ENCODE measurements at regions not wholly inside any gene's neighbourhood (a gene's known extent, or its start where the extent isn't known, plus 50 kb on each side); places are given as distances from the start of the nearest gene placed in this dataset.
A peak's percentile ranks its signal among the peaks of the same experiment; 100 is the strongest.
"Not testable (repeated sequence)": the region's sequence is repeated elsewhere in the genome, so short reads cannot be mapped to it uniquely, and the experiment has no call there.

GRCh38 chr3:144497452-144497851 is 525.8 kb downstream of the DIPK2A start:
- TF ChIP-seq, protein P1, sequence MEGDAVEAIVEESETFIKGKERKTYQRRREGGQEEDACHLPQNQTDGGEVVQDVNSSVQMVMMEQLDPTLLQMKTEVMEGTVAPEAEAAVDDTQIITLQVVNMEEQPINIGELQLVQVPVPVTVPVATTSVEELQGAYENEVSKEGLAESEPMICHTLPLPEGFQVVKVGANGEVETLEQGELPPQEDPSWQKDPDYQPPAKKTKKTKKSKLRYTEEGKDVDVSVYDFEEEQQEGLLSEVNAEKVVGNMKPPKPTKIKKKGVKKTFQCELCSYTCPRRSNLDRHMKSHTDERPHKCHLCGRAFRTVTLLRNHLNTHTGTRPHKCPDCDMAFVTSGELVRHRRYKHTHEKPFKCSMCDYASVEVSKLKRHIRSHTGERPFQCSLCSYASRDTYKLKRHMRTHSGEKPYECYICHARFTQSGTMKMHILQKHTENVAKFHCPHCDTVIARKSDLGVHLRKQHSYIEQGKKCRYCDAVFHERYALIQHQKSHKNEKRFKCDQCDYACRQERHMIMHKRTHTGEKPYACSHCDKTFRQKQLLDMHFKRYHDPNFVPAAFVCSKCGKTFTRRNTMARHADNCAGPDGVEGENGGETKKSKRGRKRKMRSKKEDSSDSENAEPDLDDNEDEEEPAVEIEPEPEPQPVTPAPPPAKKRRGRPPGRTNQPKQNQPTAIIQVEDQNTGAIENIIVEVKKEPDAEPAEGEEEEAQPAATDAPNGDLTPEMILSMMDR (IDR thresholded peaks at IDR 0.05; ENCODE audit: insufficient read depth, low read length, severe bottlenecking) = no peak
- DNase-seq (ENCODE audit: low read depth) = no peak
- Histone ChIP-seq H3K4me3 (ENCODE audit: low read depth, low read length) (no peak overlapping the region), H3K36me3 (ENCODE audit: control insufficient read depth, insufficient read depth, low read length) (no peaks in the 10 kb centered on the region), H3K27me3 (ENCODE audit: control insufficient read depth, insufficient read depth, low read length) (no peaks in the 10 kb centered on the region)
- FAIRE-seq = no peak

DNA sequence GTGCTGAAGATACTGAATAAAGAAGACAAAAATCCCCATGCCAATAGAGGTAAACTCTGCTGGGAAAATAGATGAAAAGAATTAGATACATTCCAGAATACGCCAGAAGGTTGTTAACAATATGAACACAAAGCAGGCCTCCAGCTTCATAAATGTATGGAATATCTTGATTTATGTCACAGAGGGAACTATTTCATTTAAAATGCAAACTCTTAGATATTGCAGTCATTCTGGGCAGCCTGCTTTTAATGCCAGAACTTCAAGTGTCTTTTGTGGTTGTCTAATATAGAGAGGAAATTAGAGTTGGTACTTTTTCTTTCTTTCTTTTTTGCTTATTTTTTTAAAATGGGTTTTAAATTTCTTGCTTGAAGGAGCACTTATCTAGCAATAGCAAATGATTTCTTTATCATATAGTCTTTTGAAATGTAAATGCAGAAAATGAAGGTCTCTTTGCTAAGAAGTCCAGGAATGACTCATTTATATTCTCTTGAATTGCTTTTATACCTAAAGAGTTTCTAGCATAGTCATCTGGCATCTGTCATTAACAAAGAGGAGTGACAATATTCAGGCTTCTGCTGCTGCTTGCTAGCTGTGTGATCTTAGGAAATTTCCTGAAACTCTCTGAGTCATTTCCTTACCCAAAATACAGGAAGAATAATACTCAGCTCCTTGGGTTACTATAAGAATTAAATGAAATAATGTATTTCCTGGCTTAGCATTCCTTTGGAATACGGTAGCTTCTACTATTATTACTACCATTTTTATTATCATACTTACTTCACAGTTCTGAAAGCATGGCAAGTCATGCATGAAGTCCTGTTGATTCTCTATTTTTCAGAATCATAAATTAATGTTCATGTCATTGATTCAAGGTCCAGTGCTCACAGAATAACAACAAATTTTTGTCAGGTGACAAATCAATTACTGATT is 527.6 kb downstream of the DIPK2A start:
- TF ChIP-seq, protein P1 (IDR thresholded peaks at IDR 0.05; ENCODE audit: insufficient read depth, low read length, severe bottlenecking) = no peak
- H3K36me3 ChIP-seq (ENCODE audit: control insufficient read depth, insufficient read depth, low read length) = no peaks in the 10 kb centered on the region
- FAIRE-seq = no peak
- H3K4me3 ChIP-seq (ENCODE audit: low read depth, low read length) = no peak overlapping the region
- no peaks in the 10 kb centered on the region for H3K27me3 ChIP-seq (ENCODE audit: control insufficient read depth, insufficient read depth, low read length)
- peak; percentile 7 for DNase-seq (ENCODE audit: low read depth)

DNA sequence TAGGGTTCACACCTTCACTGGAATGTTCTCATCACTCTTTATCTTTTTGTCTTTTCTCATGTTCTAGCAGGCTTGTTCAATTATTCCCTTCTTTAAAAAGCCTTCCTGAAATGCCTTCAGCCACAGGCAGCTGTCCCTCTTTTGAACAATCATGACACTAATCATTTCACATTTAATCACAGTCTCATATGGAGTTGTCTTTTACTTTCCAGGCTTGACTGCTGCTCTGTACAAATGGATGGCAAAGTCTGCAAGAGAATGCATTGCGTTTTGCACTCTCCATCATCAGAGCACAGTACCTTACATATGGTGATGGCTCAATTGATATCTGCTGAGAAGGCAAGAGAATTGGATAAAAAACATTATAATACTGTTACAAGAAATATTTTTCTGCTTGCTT is 529.8 kb downstream of the DIPK2A start:
- TF ChIP-seq, protein P1 (IDR thresholded peaks at IDR 0.05; ENCODE audit: insufficient read depth, low read length, severe bottlenecking) = no peak
- FAIRE-seq (no peak), DNase-seq (ENCODE audit: low read depth) (no peak)
- H3K27me3 ChIP-seq (ENCODE audit: control insufficient read depth, insufficient read depth, low read length) = no peaks in the 10 kb centered on the region
- H3K4me3 ChIP-seq (ENCODE audit: low read depth, low read length) = no peak overlapping the region
- no peaks in the 10 kb centered on the region for H3K36me3 ChIP-seq (ENCODE audit: control insufficient read depth, insufficient read depth, low read length)

GRCh38 chr3:144502402-144502801 is 530.8 kb downstream of the DIPK2A start:
- FAIRE-seq = no peak
- TF ChIP-seq, protein P1 (IDR thresholded peaks at IDR 0.05; ENCODE audit: insufficient read depth, low read length, severe bottlenecking) = no peak
- H3K4me3 ChIP-seq (ENCODE audit: low read depth, low read length) = no peak overlapping the region
- DNase-seq (ENCODE audit: low read depth) = no peak
- no peaks in the 10 kb centered on the region for H3K27me3 ChIP-seq (ENCODE audit: control insufficient read depth, insufficient read depth, low read length)
- H3K36me3 ChIP-seq (ENCODE audit: control insufficient read depth, insufficient read depth, low read length) = no peaks in the 10 kb centered on the region

GRCh38 chr3:144506375-144506774 is 534.8 kb downstream of the DIPK2A start:
- H3K27me3 ChIP-seq (ENCODE audit: control insufficient read depth, insufficient read depth, low read length); DNase-seq (ENCODE audit: low read depth); H3K36me3 ChIP-seq (ENCODE audit: control insufficient read depth, insufficient read depth, low read length); H3K4me3 ChIP-seq (ENCODE audit: low read depth, low read length); FAIRE-seq: not testable (repeated sequence)

DNA sequence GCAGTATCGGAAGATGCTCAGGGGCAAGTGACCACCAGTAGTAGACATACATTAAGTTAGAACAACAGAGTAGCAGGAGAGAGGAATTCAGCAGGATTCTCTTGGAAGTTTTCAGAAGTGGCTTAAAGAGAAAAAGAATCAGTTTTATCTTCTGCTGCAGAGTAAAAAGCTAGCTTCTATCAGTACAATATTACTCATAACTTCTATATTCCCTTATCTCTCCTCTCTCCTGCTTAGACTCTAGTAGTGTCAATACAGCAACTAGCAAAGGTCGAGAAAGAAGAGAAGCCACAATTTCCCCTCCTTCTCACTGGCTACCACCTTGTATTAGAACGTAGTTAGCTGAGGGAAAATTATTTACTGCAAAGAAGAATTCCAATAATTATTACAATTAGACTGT is 539.7 kb downstream of the DIPK2A start:
- Histone ChIP-seq H3K27me3 (ENCODE audit: control insufficient read depth, insufficient read depth, low read length) (no peaks in the 10 kb centered on the region), H3K4me3 (ENCODE audit: low read depth, low read length) (no peak overlapping the region), H3K36me3 (ENCODE audit: control insufficient read depth, insufficient read depth, low read length) (no peaks in the 10 kb centered on the region)
- DNase-seq (ENCODE audit: low read depth) = no peak
- TF ChIP-seq, protein P1 (IDR thresholded peaks at IDR 0.05; ENCODE audit: insufficient read depth, low read length, severe bottlenecking) = no peak
- no peak for FAIRE-seq
